IMR-90 (cell line): ENCODE measurements at regions not wholly inside any gene's neighbourhood (a gene's known extent, or its start where the extent isn't known, plus 50 kb on each side); places are given as distances from the start of the nearest gene placed in this dataset.

Source experiments
- ATAC-seq: fragments of 200-7000 bp; cut with Tn5 transposase; 2 replicates; pipeline ENCODE4 v1.9.1; 2020; ENCODE audit warnings: low read depth, mild to moderate bottlenecking, moderate library complexity
- BruUV-seq: library from RNA; stranded (reverse); fragments of 400-500 nt; replicated peaks from 2 replicates; lab custom pipeline; 2021; lab: Mats Ljungman, UMichigan
- CTCF ChIA-PET: fragments of 300-600 bp; formaldehyde crosslinking; extraction: SDS; loops from one replicate; lab custom pipeline; 2021; ENCODE audit warnings: antibody characterized with exemption; lab: Yijun Ruan, JAX
- POLR2A ChIA-PET: fragments of 300-600 bp; sonication (Branson Sonifier 250); formaldehyde crosslinking; loops from one replicate; lab custom pipeline; 2022; ENCODE audit warnings: antibody characterized with exemption; ENCODE audit not compliant: unreplicated experiment; lab: Charles Lee
- DNase-seq: peaks from one replicate; pipeline ENCODE4 v3.0.0; 2013
- H2AFZ ChIP-seq: replicated peaks from 2 replicates; pipeline ENCODE3; 2013; ENCODE audit warnings: low read length, mild to moderate bottlenecking; ENCODE audit not compliant: poor library complexity
- H2AK5ac ChIP-seq: 2 replicates; pipeline ENCODE4 v1.6.1; 2013; ENCODE audit warnings: low read depth, low read length, inconsistent platforms
- H2AK9ac ChIP-seq: replicated peaks from 2 replicates; pipeline ENCODE3; 2013; ENCODE audit warnings: mild to moderate bottlenecking, low read depth, low read length, moderate library complexity; ENCODE audit not compliant: poor library complexity
- H2BK120ac ChIP-seq: 2 replicates; pipeline ENCODE4 v1.6.1; 2013; ENCODE audit warnings: low read depth, low read length, inconsistent platforms
- H2BK15ac ChIP-seq: 3 replicates; pipeline ENCODE4 v1.6.1; 2013; ENCODE audit warnings: low read depth, low read length, inconsistent platforms
- H2BK20ac ChIP-seq: 2 replicates; pipeline ENCODE4 v1.6.1; 2013; ENCODE audit warnings: low read depth, mild to moderate bottlenecking, inconsistent platforms, low read length, moderate library complexity
- H2BK5ac ChIP-seq: 2 replicates; pipeline ENCODE4 v1.6.1; 2013; ENCODE audit warnings: mild to moderate bottlenecking, low read depth, low read length, inconsistent platforms; ENCODE audit not compliant: poor library complexity, severe bottlenecking
- H3K14ac ChIP-seq: replicated peaks from 2 replicates; pipeline ENCODE4 v1.6.1; 2013; ENCODE audit warnings: low read depth, low read length, inconsistent platforms
- H3K18ac ChIP-seq: 2 replicates; pipeline ENCODE4 v1.6.1; 2013; ENCODE audit warnings: low read depth, low read length, control low read depth
- H3K23ac ChIP-seq: 2 replicates; pipeline ENCODE4 v1.6.1; 2013; ENCODE audit warnings: low read depth, low read length, inconsistent platforms
- H3K27ac ChIP-seq: 2 replicates; pipeline ENCODE4 v1.5.1; 2013; ENCODE audit warnings: mild to moderate bottlenecking, control low read depth, low read length; ENCODE audit not compliant: insufficient read depth
- H3K27me3 ChIP-seq: 2 replicates; pipeline ENCODE4 v1.6.1; 2013; ENCODE audit warnings: low read length; ENCODE audit not compliant: control insufficient read depth, insufficient read depth
- H3K36me3 ChIP-seq: 2 replicates; pipeline ENCODE4 v1.6.1; 2013; ENCODE audit warnings: low read length, mixed read lengths; ENCODE audit not compliant: control insufficient read depth, insufficient read depth
- H3K4ac ChIP-seq: 2 replicates; pipeline ENCODE4 v1.6.1; 2013; ENCODE audit warnings: low read depth, low read length, inconsistent platforms
- H3K4me1 ChIP-seq: 2 replicates; pipeline ENCODE4 v1.6.1; 2013; ENCODE audit warnings: low read length, mixed read lengths; ENCODE audit not compliant: control insufficient read depth, insufficient read depth
- H3K4me2 ChIP-seq: 2 replicates; pipeline ENCODE4 v1.6.1; 2013; ENCODE audit warnings: low read depth, mild to moderate bottlenecking, control low read depth, low read length, moderate library complexity
- H3K4me3 ChIP-seq: 2 replicates; pipeline ENCODE4 v1.5.1; 2013; ENCODE audit warnings: low read depth, mild to moderate bottlenecking, control low read depth, low read length, moderate library complexity; ENCODE audit not compliant: insufficient read depth
- H3K56ac ChIP-seq: 2 replicates; pipeline ENCODE4 v1.6.1; 2013; ENCODE audit warnings: low read length, inconsistent platforms; ENCODE audit not compliant: insufficient read depth; ENCODE audit errors: extremely low read depth
- H3K79me1 ChIP-seq, 2 experiments: 2 replicates each; pipeline ENCODE4 v1.6.1; 2013; ENCODE audit warnings: low read length in 2 of 2, inconsistent platforms in 1 of 2, low read depth in 1 of 2
- H3K9ac ChIP-seq: 2 replicates; pipeline ENCODE4 v1.6.1; 2013; ENCODE audit warnings: low read depth, low read length, control low read depth
- H3K9me1 ChIP-seq: 2 replicates; pipeline ENCODE4 v1.6.1; 2013; ENCODE audit warnings: low read length, inconsistent platforms; ENCODE audit not compliant: insufficient read depth
- H3K9me3 ChIP-seq: 2 replicates; pipeline ENCODE4 v1.6.1; 2013; ENCODE audit warnings: low read length; ENCODE audit not compliant: control insufficient read depth, insufficient read depth
- H4K20me1 ChIP-seq: 2 replicates; pipeline ENCODE4 v1.6.1; 2013; ENCODE audit warnings: low read length, inconsistent platforms; ENCODE audit not compliant: insufficient read depth
- H4K5ac ChIP-seq: 2 replicates; pipeline ENCODE4 v1.6.1; 2013; ENCODE audit warnings: mild to moderate bottlenecking, low read depth, low read length, control low read depth
- H4K8ac ChIP-seq, 2 experiments: 2 replicates each; pipeline ENCODE4 v1.6.1; 2013; ENCODE audit warnings: low read depth in 2 of 2, low read length in 2 of 2, control low read depth in 1 of 2, inconsistent platforms in 1 of 2
- H4K91ac ChIP-seq: 2 replicates; pipeline ENCODE4 v1.6.1; 2013; ENCODE audit warnings: low read depth, low read length, inconsistent platforms; ENCODE audit not compliant: insufficient read depth
- NFE2L2 ChIP-seq: fragments of 150-350 bp; IDR thresholded peaks from 2 replicates; pipeline ENCODE4 v1.6.1; 2016; ENCODE audit warnings: low read depth, mild to moderate bottlenecking, low read length
- WGBS, 2 experiments: methylation state at CpG; one replicate each; pipeline versions ENCODE4 v1.1.5 to v1.1.7; 2013; ENCODE audit warnings: missing lambda C conversion rate in 2 of 2; ENCODE audit not compliant: insufficient read length in 1 of 2; ENCODE audit errors: extremely low coverage in 2 of 2; 5-methylcytosine and 5-hydroxymethylcytosine counted together
- dilution Hi-C: fragments of 300-500 bp; cut with HindIII; formaldehyde crosslinking; loops from one replicate; pipeline ENCODE4 v1.14.3; 2018; ENCODE audit warnings: low sequenced_read_pairs; ENCODE audit not compliant: unreplicated experiment
- in situ Hi-C: fragments of 300-500 bp; cut with MboI; formaldehyde crosslinking; loops from 3 replicates; pipeline ENCODE4 v1.14.3; 2019; ENCODE audit warnings: low sequenced_read_pairs, inconsistent platforms, mixed read lengths
- intact Hi-C: fragments of 100-400 bp; cut with micrococcal nuclease; formaldehyde crosslinking; loops from 2 replicates; pipeline ENCODE4 v1.10.0; 2022

DNA sequence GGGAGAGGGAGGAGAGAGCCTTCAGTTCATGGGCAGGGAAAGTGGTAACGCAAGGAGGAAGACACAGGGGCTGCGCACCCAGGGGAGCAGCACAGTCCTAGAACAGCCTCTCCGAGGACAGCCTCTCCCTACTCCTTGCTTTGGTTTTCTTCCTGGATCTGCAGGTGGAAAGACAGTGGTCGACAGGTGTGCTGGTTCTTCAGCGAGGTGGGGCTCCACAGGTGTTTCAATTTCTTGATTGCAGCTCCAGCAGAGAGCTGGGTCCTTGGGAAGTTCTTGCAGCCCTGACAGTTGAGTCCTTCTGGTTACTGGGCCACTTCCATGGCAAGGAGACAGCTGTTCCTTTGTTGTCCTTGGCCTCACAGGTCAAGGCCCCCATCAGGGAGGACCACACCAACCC lies 220.7 kb upstream of the NR2F2 start:
- Histone ChIP-seq H3K27me3 (no peaks in the 10 kb centered on the region), H2AK5ac (no peak overlapping the region), H3K9me3 (no peaks in the 10 kb centered on the region), H3K23ac (no peak overlapping the region), H2AFZ (no peak overlapping the region), H3K4ac (no peak overlapping the region), H4K91ac (no peak overlapping the region), H3K9me1 (0 out of 2 replicates have a peak, but pooled peaks cover 3% of the 10 kb centered on the region), H3K56ac (no peak overlapping the region), H2BK5ac (no peak overlapping the region), H3K4me2 (no peak overlapping the region), H2AK9ac (no peak overlapping the region), H2BK15ac (no peak overlapping the region), H2BK120ac (no peak overlapping the region), H3K4me1 (no peaks in the 10 kb centered on the region; the same call in 1 of the 2 replicates), H3K9ac (no peak overlapping the region), H3K18ac (no peak overlapping the region), H3K27ac (no peak overlapping the region), H2BK20ac (no peak overlapping the region), H4K20me1 (no peaks in the 10 kb centered on the region), H3K79me1 (no peaks in the 10 kb centered on the region), H3K36me3 (no peaks in the 10 kb centered on the region), H4K5ac (no peak overlapping the region), H4K8ac (no peak overlapping the region), H3K14ac (no peak overlapping the region), H3K4me3 (no peak overlapping the region)
- TF ChIP-seq NFE2L2: no peak
- in situ Hi-C loops: no loop called here
- no peak for ATAC-seq
- dilution Hi-C loops: no loop called here
- 84% methylated on average over 3 of the region's 5 CpGs; no CpG with 5 or more reads in 1 of the 2 experiments for WGBS, 2 experiments
- POLR2A ChIA-PET: no interaction called here
- no TSS peak for BruUV-seq
- CTCF ChIA-PET: no interaction called here
- intact Hi-C loops: no loop called here
- DNase-seq: no peak
